ENCODE measurements at regions not wholly inside any gene's neighbourhood (a gene's known extent, or its start where the extent isn't known, plus 50 kb on each side); places are given as distances from the start of the nearest gene placed in this dataset.

DNA sequence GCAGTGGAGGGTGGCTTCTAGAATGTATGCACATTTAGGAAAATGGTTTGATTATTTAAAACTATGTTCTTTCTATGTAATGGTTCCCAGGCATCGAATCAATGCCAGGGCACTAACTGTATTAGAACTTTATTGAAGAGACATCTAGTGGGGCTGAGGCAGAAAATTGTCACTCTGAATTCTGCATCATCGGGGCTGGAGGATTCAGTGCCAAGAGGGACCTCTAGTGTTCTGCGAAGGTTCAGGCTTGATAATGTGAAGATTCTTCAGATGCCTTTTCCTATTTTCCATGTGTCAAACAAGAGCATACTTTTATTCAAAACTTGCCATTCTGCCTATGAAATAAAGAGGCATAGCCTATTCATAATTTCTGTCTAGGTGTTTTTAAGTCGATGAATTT is 146.3 kb downstream of the CAND1 start:
- TF ChIP-seq, protein P1, sequence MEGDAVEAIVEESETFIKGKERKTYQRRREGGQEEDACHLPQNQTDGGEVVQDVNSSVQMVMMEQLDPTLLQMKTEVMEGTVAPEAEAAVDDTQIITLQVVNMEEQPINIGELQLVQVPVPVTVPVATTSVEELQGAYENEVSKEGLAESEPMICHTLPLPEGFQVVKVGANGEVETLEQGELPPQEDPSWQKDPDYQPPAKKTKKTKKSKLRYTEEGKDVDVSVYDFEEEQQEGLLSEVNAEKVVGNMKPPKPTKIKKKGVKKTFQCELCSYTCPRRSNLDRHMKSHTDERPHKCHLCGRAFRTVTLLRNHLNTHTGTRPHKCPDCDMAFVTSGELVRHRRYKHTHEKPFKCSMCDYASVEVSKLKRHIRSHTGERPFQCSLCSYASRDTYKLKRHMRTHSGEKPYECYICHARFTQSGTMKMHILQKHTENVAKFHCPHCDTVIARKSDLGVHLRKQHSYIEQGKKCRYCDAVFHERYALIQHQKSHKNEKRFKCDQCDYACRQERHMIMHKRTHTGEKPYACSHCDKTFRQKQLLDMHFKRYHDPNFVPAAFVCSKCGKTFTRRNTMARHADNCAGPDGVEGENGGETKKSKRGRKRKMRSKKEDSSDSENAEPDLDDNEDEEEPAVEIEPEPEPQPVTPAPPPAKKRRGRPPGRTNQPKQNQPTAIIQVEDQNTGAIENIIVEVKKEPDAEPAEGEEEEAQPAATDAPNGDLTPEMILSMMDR (IDR thresholded peaks at IDR 0.05), result peak; percentile 74
- no peak for TF ChIP-seq ZFX (IDR thresholded peaks at IDR 0.05; ENCODE audit: borderline replicate concordance)

All from 22Rv1 (cell line).